Transverse colon (tissue), 4 donors: ENCODE measurements at regions not wholly inside any gene's neighbourhood (a gene's known extent, or its start where the extent isn't known, plus 50 kb on each side); places are given as distances from the start of the nearest gene placed in this dataset.

ENCODE experiments used
- DNase-seq: peaks from one replicate; pipeline ENCODE4 v3.0.0-alpha.2; 2019
- H3K27ac ChIP-seq, 4 donors: fragments of 200-600 bp; sonication (generic); 2 replicates each; pipeline ENCODE4 v1.5.1; 2016 to 2018; ENCODE audit warnings: inconsistent platforms in 4 of 4
- H3K27me3 ChIP-seq: fragments of 200-600 bp; sonication (generic); 2 replicates; pipeline ENCODE4 v1.5.1; 2017; ENCODE audit warnings: inconsistent platforms
- H3K36me3 ChIP-seq, 4 donors: fragments of 200-600 bp; sonication (generic); 2 replicates each; pipeline ENCODE4 v1.5.1; 2017 to 2019; ENCODE audit warnings: inconsistent platforms in 4 of 4
- H3K4me1 ChIP-seq, 4 donors: fragments of 200-600 bp; sonication (generic); 2 replicates each; pipeline ENCODE4 v1.5.1; 2017 to 2020; ENCODE audit warnings: inconsistent platforms in 4 of 4
- H3K4me3 ChIP-seq, 4 donors: fragments of 200-600 bp; sonication (generic); 1 replicate in 1 of 4; 2 replicates in 3 of 4; pipeline versions ENCODE4 v1.5.1 to v1.6.1; 2017 to 2019; ENCODE audit warnings: inconsistent platforms in 4 of 4
- H3K9me3 ChIP-seq, 2 donors: fragments of 200-600 bp; sonication (generic); 2 replicates each; pipeline ENCODE4 v1.5.1; 2017 to 2019; ENCODE audit warnings: inconsistent platforms in 2 of 2
- CTCF ChIP-seq, 5 experiments: fragments of 200-600 bp in 3 of 5; fragments of 450-650 bp in 2 of 5; sonication (generic) in 3 of 5; IDR thresholded peaks; 1 replicate in 2 of 5; 2 replicates in 3 of 5; pipeline ENCODE4 v1.5.1; 2016 to 2017; ENCODE audit warnings: antibody characterized with exemption in 5 of 5, inconsistent platforms in 3 of 5, mild to moderate bottlenecking in 2 of 5, moderate library complexity in 1 of 5
- EP300 ChIP-seq: sonication (generic); formaldehyde crosslinking; IDR thresholded peaks from one replicate; pipeline ENCODE4 v1.6.1; 2017; ENCODE audit warnings: antibody characterized with exemption, low read depth
- POLR2A ChIP-seq: fragments of 450-650 bp; IDR thresholded peaks from one replicate; pipeline ENCODE4 v1.6.1; 2016; ENCODE audit warnings: antibody characterized with exemption, mild to moderate bottlenecking, moderate library complexity
- POLR2AphosphoS5 ChIP-seq, 3 donors: sonication (generic); formaldehyde crosslinking; IDR thresholded peaks; one replicate each; pipeline ENCODE4 v1.6.1; 2016; ENCODE audit warnings: antibody characterized with exemption in 3 of 3
- WGBS, 2 donors: methylation state at CpG; one replicate each; pipeline ENCODE4 v1.1.5; 2018; ENCODE audit warnings: low coverage in 1 of 2; 5-methylcytosine and 5-hydroxymethylcytosine counted together
- in situ Hi-C, 4 donors: fragments of 200-750 bp; cut with MboI; loops; one replicate each; pipeline versions ENCODE4 v1.15.0 to v1.15.1; 2017; ENCODE audit warnings: low sequenced_read_pairs in 3 of 4, low pct_ligation_motif_present in 1 of 4, low pct_unique_long_range_greater_than_20kb in 1 of 4
- intact Hi-C: fragments of 100-400 bp; cut with DNase I; formaldehyde crosslinking; loops from one replicate; pipeline ENCODE4 v1.15.1; 2023; ENCODE audit warnings: low total_unique reads

- in situ Hi-C loops (loop anchor here in 1 of 4 donors (10.0 kb wide), 1 partner anchor 577 kb away; no protein-coding TSS in a partner anchor), intact Hi-C loops (no loop called here)
- TF ChIP-seq CTCF (IDR thresholded peaks at IDR 0.05) (no peak), EP300 (no peak), POLR2A (no peak), POLR2AphosphoS5 (IDR thresholded peaks at IDR 0.05) (no peak)
- Histone ChIP-seq H3K27ac (no peak overlapping the region), H3K4me3 (no peak overlapping the region), H3K36me3 (no peaks in the 10 kb centered on the region), H3K27me3 (no peaks in the 10 kb centered on the region), H3K4me1 (no peaks in the 10 kb centered on the region), H3K9me3 (no peaks in the 10 kb centered on the region)
- no peak for DNase-seq
- 57 to 69% methylated on average over 2 of the region's 2 CpGs for WGBS, 2 donors
These were observed 571.5 kb downstream of the IRS1 start for GRCh38 chr2:226228080-226228479.

- no peak for TF ChIP-seq CTCF (IDR thresholded peaks at IDR 0.05)
- TF ChIP-seq EP300, result no peak
- no peak for TF ChIP-seq POLR2AphosphoS5 (IDR thresholded peaks at IDR 0.05)
- no peak for TF ChIP-seq POLR2A
- no peaks in the 10 kb centered on the region for H3K36me3 ChIP-seq
- no peaks in the 10 kb centered on the region for H3K9me3 ChIP-seq
- H3K27me3 ChIP-seq, result no peaks in the 10 kb centered on the region
- H3K4me1 ChIP-seq, result no peaks in the 10 kb centered on the region
- no peak for DNase-seq
- in situ Hi-C loops, result loop anchor here in 1 of 4 donors (10.0 kb wide), 1 partner anchor 577 kb away; no protein-coding TSS in a partner anchor
- H3K27ac ChIP-seq, result no peak overlapping the region
- H3K4me3 ChIP-seq, result no peak overlapping the region
- intact Hi-C loops, result no loop called here
These were observed 572.3 kb downstream of the IRS1 start for GRCh38 chr2:226227341-226227740.

GRCh38 chr2:226223704-226224103, 575.9 kb downstream of the IRS1 start:
- intact Hi-C loops, result no loop called here
- TF ChIP-seq CTCF (IDR thresholded peaks at IDR 0.05), result no peak
- TF ChIP-seq POLR2A, result no peak
- Histone ChIP-seq H3K27me3 (no peaks in the 10 kb centered on the region), H3K9me3 (no peaks in the 10 kb centered on the region), H3K36me3 (no peaks in the 10 kb centered on the region), H3K27ac (no peak overlapping the region), H3K4me1 (no peaks in the 10 kb centered on the region), H3K4me3 (no peak overlapping the region)
- no peak for DNase-seq
- 83 to 91% methylated on average over 2 of the region's 2 CpGs for WGBS, 2 donors
- in situ Hi-C loops, result loop anchor here in 2 of 4 donors (10.0 to 25.0 kb wide), 2 partner anchors 581 to 589 kb away; no protein-coding TSS in a partner anchor

GRCh38 chr2:226220511-226220910, 579.1 kb downstream of the IRS1 start:
- WGBS, 2 donors, result 34 to 37% methylated on average over 3 of the region's 3 CpGs
- Histone ChIP-seq H3K9me3 (no peaks in the 10 kb centered on the region), H3K4me3 (no peak overlapping the region), H3K27me3 (no peaks in the 10 kb centered on the region), H3K36me3 (no peaks in the 10 kb centered on the region), H3K27ac (no peak overlapping the region), H3K4me1 (no peaks in the 10 kb centered on the region)
- TF ChIP-seq POLR2A, result no peak
- TF ChIP-seq POLR2AphosphoS5 (IDR thresholded peaks at IDR 0.05), result no peak
- no peak for TF ChIP-seq EP300
- TF ChIP-seq CTCF (IDR thresholded peaks at IDR 0.05), result no peak
- DNase-seq, result no peak
- intact Hi-C loops (no loop called here), in situ Hi-C loops (loop anchor here in 2 of 4 donors (10.0 to 25.0 kb wide), 2 partner anchors 584 to 592 kb away; no protein-coding TSS in a partner anchor)
